OCI-LY3 (cell line): ENCODE measurements at regions not wholly inside any gene's neighbourhood (a gene's known extent, or its start where the extent isn't known, plus 50 kb on each side); places are given as distances from the start of the nearest gene placed in this dataset.

Experiments used
- EZH2phosphoT487 ChIP-seq: fragments of 200-600 bp; shearing (Covaris generic); IDR thresholded peaks from 2 replicates; pipeline ENCODE4 v1.6.1; 2018; ENCODE audit warnings: antibody characterized with exemption, mixed run types, low read depth
- TF ChIP-seq, protein P1 (sequence below): fragments of 200-600, 300-600 bp; sonication (generic); IDR thresholded peaks from 2 replicates; pipeline ENCODE4 v1.5.1; 2014; ENCODE audit warnings: antibody characterized with exemption, low read length, low read depth

DNA sequence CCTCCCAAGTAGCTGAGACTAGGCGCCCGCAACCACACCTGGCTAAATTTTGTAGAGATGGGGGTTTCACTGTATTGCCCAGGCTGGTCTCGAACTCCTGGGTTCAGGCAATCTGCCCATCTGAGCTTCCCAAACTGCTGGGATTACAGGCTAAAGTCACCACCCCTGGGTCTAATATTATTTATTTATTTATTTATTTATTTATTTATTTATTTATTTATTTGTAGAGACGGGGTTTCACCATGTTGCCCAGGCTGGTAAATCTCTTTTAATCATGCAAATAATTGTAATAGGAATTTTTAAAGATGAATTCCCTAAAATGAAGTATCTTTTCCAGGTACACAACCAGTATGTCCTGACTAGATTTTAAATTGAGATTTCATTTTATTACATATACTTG is 761.8 kb downstream of the TRAM1L1 start:
- TF ChIP-seq, protein P1, sequence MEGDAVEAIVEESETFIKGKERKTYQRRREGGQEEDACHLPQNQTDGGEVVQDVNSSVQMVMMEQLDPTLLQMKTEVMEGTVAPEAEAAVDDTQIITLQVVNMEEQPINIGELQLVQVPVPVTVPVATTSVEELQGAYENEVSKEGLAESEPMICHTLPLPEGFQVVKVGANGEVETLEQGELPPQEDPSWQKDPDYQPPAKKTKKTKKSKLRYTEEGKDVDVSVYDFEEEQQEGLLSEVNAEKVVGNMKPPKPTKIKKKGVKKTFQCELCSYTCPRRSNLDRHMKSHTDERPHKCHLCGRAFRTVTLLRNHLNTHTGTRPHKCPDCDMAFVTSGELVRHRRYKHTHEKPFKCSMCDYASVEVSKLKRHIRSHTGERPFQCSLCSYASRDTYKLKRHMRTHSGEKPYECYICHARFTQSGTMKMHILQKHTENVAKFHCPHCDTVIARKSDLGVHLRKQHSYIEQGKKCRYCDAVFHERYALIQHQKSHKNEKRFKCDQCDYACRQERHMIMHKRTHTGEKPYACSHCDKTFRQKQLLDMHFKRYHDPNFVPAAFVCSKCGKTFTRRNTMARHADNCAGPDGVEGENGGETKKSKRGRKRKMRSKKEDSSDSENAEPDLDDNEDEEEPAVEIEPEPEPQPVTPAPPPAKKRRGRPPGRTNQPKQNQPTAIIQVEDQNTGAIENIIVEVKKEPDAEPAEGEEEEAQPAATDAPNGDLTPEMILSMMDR: no peak
- TF ChIP-seq EZH2phosphoT487: no peak
